SK-N-SH (cell line): ENCODE measurements at regions not wholly inside any gene's neighbourhood (a gene's known extent, or its start where the extent isn't known, plus 50 kb on each side); places are given as distances from the start of the nearest gene placed in this dataset.

ENCODE experiments used
- GABPA ChIP-seq: IDR thresholded peaks from 2 replicates; pipeline ENCODE4 v1.4.0; 2012; ENCODE audit warnings: low read depth, mild to moderate bottlenecking
- JUND ChIP-seq: IDR thresholded peaks from 2 replicates; pipeline ENCODE4 v1.4.0; 2012
- TEAD4 ChIP-seq: IDR thresholded peaks from 2 replicates; pipeline ENCODE4 v1.4.0; 2012; ENCODE audit warnings: mild to moderate bottlenecking, borderline replicate concordance; ENCODE audit not compliant: insufficient read depth
- TF ChIP-seq, protein P1 (sequence below): fragments of 200-600 bp; sonication (generic); IDR thresholded peaks from 2 replicates; pipeline ENCODE4 v1.6.1; 2017; ENCODE audit warnings: antibody characterized with exemption, mild to moderate bottlenecking, moderate library complexity
- TF ChIP-seq, protein P2 (sequence below): IDR thresholded peaks from 2 replicates; pipeline ENCODE4 v1.4.0; 2012; ENCODE audit warnings: low read depth, borderline replicate concordance
- TF ChIP-seq, protein P3 (sequence below): IDR thresholded peaks from 2 replicates; pipeline ENCODE4 v1.6.1; 2012; ENCODE audit warnings: mild to moderate bottlenecking, low read depth, low read length, moderate library complexity

DNA sequence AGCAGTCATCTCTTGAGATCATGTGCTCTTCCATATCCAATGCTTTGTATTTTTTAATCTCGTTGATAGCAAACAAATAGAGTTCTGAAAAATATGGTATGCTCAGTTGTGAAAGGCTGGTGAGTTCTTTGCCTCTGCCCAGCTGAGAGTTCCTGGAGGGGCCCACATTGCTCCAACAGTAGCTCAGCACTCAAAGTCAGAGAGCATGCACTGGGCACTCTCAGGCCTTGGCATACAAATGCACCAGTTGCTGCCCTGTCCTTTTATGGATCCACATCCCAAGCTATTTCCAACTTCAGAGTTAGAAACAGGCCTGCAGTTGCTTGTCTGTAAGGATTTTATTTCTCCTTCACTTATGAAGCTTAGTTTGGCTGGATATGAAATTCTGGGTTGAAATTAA is 181.7 kb upstream of the CHRNA7 start:
- TF ChIP-seq, protein P1, sequence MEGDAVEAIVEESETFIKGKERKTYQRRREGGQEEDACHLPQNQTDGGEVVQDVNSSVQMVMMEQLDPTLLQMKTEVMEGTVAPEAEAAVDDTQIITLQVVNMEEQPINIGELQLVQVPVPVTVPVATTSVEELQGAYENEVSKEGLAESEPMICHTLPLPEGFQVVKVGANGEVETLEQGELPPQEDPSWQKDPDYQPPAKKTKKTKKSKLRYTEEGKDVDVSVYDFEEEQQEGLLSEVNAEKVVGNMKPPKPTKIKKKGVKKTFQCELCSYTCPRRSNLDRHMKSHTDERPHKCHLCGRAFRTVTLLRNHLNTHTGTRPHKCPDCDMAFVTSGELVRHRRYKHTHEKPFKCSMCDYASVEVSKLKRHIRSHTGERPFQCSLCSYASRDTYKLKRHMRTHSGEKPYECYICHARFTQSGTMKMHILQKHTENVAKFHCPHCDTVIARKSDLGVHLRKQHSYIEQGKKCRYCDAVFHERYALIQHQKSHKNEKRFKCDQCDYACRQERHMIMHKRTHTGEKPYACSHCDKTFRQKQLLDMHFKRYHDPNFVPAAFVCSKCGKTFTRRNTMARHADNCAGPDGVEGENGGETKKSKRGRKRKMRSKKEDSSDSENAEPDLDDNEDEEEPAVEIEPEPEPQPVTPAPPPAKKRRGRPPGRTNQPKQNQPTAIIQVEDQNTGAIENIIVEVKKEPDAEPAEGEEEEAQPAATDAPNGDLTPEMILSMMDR, result no peak
- TF ChIP-seq GABPA, result no peak
- TF ChIP-seq, protein P2, sequence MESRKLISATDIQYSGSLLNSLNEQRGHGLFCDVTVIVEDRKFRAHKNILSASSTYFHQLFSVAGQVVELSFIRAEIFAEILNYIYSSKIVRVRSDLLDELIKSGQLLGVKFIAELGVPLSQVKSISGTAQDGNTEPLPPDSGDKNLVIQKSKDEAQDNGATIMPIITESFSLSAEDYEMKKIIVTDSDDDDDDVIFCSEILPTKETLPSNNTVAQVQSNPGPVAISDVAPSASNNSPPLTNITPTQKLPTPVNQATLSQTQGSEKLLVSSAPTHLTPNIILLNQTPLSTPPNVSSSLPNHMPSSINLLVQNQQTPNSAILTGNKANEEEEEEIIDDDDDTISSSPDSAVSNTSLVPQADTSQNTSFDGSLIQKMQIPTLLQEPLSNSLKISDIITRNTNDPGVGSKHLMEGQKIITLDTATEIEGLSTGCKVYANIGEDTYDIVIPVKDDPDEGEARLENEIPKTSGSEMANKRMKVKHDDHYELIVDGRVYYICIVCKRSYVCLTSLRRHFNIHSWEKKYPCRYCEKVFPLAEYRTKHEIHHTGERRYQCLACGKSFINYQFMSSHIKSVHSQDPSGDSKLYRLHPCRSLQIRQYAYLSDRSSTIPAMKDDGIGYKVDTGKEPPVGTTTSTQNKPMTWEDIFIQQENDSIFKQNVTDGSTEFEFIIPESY, result no peak
- TF ChIP-seq, protein P3, sequence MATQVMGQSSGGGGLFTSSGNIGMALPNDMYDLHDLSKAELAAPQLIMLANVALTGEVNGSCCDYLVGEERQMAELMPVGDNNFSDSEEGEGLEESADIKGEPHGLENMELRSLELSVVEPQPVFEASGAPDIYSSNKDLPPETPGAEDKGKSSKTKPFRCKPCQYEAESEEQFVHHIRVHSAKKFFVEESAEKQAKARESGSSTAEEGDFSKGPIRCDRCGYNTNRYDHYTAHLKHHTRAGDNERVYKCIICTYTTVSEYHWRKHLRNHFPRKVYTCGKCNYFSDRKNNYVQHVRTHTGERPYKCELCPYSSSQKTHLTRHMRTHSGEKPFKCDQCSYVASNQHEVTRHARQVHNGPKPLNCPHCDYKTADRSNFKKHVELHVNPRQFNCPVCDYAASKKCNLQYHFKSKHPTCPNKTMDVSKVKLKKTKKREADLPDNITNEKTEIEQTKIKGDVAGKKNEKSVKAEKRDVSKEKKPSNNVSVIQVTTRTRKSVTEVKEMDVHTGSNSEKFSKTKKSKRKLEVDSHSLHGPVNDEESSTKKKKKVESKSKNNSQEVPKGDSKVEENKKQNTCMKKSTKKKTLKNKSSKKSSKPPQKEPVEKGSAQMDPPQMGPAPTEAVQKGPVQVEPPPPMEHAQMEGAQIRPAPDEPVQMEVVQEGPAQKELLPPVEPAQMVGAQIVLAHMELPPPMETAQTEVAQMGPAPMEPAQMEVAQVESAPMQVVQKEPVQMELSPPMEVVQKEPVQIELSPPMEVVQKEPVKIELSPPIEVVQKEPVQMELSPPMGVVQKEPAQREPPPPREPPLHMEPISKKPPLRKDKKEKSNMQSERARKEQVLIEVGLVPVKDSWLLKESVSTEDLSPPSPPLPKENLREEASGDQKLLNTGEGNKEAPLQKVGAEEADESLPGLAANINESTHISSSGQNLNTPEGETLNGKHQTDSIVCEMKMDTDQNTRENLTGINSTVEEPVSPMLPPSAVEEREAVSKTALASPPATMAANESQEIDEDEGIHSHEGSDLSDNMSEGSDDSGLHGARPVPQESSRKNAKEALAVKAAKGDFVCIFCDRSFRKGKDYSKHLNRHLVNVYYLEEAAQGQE, result no peak
- TF ChIP-seq TEAD4, result no peak
- no peak for TF ChIP-seq JUND
